ENCODE measurements at regions not wholly inside any gene's neighbourhood (a gene's known extent, or its start where the extent isn't known, plus 50 kb on each side); places are given as distances from the start of the nearest gene placed in this dataset.

DNA sequence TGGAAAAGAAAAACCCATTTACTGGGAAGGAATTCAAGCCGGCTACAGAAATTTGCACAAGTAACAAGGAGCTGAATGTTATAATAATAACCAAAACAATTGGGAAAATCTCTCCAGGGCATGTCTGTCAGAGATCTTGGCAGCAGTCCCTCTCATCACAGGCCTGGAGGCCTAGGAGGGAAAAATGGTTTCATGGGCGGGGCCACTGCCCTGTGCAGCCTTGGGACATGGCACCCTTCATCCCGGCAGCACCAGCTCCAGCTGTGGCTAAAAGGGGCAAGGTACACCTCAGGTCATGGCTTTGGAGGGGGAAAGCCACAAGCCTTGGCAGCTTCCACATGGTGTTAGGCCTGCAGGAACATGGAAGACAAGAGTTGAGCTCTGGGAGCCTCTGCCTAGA lies 513.1 kb upstream of the CNKSR2 start:
- no peak for DNase-seq

DNA sequence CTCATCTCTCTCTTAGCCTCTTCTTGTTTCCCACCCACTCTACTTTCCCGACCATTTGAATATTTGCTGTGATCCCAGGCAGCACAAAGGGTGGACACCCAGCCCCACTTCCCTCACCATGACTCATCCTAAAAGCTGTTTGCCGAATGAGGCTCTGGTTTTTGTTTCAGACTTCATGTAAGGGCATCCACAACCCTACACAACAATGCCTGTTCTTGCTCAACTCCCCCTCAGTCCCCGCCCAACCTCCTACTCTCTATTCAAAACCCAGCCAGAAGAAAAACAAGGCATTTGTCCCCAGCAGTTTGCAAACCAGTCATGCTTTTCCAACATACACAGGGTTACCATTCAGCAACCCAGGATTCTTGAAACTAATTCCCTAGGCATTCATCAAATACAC lies 516.5 kb upstream of the CNKSR2 start:
- no peak for DNase-seq

DNA sequence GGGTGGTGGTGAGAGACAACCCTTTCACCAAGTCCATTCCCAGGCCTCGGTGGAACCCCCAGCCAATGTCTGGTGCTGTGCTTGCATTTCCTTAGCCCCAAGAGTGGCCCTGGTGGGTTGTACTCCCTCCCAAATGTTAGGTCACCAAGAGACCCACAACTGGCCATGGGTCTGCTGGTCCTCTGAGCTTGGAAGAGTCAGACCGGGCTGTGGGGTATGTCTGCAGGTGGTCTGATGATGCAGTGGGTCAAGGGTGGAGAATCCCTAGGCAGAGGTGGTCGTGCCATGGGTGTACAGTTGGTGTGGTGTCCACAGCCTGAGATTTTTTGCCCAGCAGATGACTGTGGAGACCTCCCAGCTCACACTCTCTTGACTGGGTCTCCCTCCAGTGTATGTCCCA lies 535.7 kb upstream of the CNKSR2 start:
- no peak for DNase-seq

DNA sequence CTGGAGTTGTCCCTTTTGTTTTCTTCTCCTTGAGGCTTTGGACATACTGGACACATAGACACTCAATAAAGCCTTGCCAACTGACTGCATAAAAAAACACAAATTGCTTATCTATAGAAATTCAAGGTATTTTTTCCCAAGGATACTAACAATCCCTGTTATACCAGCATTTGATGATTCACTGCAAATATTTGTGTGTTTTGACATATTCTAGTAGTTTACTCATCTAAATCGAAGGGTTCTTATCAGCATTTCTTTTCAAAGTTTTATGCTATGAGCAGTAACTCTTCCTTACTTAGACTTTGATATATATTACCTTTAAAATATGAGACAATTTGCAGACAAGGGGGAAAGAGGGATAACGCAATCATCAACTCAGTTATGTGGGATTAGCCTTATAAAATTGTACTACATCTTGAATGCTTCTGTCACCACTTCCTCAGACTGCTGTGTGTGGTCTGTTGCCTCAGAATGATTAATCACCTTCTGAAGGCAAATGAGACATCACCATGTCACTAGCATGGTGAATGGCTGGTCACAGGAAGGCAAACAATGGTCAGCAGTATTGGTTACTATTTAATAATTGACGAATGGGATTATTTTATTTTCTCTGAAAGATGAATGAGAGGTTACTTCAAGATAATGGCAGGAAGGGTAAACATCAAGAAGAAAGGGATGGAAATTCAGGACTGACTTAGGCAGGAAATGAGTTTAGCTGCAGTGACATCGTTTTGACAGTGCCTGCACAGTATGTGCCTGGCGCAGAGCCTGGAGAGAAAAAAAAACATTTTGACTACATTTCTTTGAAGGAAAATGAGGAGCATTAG lies 544.3 kb upstream of the CNKSR2 start:
- no peak for DNase-seq

DNA sequence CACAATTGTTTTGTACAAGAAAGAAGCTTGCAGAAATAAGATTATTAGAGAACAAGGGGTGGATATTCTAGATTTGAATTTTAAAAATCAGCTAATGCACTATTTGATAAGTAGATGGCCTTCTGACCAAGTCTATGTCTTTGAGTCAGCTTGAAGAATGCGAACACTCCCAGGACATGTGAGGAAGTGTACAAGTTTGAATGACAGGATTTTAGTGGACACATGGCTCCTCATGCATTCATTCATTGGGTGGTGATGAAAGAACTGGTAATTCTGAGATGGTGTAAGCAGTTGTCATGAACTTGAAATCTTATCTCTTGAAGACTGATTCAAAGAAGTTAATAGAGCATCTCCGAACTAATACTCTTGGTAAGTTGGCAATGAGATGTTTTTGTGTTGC lies 548.2 kb upstream of the CNKSR2 start:
- no peak for DNase-seq

DNA sequence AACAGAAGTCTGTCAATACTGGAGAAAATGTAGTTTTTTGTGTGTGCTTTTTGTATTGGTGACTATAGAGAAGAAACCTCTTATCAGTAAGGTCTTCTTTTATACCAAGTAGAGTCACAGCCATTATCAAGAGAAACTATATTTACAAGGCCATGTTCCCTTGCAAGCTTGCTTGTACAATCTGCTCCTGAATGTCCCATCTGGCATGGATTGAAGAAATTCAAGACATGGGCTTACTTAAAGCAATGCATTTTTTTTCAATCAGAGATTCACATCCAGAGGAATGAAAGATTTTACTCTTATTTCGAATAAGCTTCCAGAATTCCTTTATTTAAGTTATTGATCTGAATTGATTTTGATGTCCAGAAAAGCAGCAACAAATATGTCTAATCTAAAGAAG lies 537.3 kb upstream of the RPS6KA3 start:
- no peak for DNase-seq

DNA sequence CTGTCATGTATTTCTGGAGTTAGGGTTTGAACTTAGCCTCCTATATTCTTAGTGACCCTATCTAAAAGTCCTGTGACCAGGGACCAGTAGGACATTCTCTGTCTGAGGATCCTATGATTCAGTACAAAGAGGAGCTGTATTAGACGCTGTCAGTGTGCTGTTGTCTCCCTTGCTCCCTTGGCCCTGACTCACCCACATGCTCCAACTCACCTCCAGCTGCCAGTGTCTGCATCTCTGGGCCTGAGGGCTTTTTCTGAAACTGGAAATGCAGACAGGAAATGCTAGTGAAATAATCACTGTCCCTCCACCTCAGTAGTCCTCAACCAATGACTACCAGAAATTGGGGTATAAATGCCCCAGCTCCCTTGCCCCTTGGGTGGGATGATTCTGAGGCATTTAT lies 535.3 kb upstream of the RPS6KA3 start:
- DNase-seq = no peak

DNA sequence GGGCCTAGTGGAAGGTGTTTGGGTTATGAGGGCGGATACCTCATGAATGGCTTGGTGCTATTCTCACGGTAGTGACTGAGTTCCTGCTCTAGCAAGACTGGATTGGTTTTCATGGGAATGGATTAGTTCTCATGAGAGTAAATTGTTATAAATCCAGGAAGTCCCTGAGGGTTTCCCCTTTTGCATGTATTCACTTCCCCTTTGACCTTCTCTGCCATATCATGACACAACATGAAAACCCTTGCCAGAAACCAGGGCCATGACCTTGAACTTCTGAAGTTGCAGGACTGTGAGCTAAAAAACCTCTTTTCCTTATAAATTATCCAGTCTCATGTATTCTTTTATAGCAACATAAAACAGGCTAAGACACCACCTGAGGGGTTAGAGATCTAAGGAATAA lies 529.7 kb upstream of the RPS6KA3 start:
- DNase-seq = no peak

DNA sequence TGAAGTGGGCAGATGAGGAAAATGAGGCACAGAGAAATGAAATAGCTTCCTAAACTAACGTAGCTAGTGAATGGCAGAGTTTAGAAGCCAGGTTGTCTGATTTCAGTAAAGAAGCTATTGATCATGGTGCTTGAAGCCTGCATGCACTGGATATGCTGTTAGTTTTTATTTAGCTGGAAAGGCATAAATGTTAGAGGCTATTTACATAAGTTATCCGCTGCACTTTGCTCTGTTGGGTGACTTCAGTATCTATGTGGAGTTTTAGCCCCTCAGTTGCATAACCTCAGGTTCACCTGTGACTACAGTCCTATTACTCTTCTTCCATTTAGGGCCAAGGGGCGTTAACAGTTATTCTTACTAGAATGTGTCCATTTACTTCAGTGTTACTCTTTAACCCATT lies 522.4 kb upstream of the RPS6KA3 start:
- DNase-seq = no peak

DNA sequence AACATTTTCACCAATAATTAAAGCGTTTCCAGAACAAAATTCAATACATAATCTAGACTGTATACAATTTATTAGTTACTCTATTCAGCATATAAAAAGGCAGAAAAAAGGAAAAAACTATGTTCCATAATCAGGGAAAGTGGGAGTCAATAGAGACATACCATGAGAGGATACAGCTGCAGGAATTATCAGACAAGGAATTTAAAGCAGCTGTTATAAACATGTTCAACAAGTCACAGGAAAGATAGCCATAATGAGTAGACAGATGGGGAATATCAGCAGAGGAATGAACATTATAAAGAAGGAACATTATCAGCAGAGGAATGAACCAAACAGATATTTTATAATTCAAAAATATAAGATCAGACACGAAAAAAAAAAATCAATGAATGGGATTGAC lies 500.6 kb upstream of the RPS6KA3 start:
- no peak for DNase-seq

DNA sequence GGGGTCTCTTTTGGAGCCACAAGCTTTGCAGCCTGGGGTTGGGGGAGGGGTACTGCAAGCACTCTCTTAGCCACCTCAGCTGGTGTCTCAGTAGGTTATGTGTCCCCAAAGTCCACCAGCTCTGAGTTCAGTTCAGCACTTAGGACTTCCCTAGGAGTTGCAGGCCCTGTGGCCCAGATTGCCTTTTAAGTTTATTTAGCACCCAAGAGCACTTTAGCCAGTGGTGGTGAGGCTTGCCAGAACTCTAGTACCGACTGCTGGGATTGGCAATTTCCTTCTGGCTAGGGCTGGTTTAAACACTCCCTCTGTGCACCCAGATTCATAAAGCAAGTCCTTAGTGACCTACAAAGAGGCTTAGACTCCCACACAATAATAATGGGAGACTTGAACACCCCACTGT lies 489.9 kb upstream of the RPS6KA3 start:
- DNase-seq = no peak

DNA sequence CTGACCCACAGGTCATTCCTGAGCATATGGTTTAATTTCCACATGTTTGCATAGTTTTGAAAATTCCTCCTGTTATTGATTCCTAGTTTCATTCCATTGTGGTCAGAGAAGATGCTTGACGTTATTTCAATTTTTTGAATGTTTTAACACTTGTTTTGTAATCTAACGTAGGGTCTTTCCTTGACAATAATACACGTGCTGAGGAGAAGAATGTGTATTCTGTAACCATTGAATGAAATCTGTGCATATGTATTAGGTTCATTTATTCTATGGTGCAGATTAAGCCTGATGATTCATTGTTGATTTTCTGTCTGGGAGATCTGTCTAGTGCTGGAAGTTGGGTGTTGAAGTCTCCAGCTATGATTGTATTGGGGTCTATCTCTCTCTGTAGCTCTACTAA lies 486.4 kb upstream of the RPS6KA3 start:
- no peak for DNase-seq

DNA sequence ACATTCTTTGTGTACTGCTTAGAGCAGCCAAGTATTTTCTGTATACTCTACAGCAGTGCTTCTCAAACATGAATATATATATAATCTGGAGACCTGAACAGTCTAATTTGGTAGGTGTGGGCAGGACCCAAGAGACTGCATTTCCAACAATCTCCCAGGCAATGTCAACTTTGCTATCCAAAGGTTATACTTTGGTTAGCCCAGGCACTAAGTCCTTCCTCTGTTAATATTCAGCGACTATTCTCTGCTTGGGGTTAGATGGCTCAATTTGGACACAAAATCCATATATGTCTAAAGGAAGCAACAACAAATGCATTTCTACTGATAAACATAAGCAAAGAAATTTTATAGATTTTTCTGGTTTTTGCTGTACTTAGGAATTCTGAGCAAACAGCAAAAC lies 480.0 kb upstream of the RPS6KA3 start:
- DNase-seq = no peak

DNA sequence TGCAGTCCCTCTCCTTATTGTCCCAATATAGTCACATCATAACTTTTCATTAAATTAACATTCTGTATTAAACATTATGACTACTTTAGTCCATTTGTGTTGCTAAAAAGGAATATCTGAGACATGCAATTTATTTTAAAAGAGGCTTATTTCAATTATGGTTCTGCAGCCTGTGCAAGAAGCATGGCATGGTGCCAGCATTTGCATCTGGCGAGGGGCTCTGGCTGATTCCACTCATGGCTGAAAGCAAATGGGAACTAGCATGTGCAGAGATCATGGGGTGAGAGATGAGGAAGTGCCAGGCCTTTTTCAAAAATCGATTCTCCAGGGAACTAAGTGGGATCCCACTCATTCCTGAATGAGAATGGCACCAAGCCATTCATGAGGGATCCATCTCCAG lies 476.3 kb upstream of the RPS6KA3 start:
- DNase-seq = no peak

DNA sequence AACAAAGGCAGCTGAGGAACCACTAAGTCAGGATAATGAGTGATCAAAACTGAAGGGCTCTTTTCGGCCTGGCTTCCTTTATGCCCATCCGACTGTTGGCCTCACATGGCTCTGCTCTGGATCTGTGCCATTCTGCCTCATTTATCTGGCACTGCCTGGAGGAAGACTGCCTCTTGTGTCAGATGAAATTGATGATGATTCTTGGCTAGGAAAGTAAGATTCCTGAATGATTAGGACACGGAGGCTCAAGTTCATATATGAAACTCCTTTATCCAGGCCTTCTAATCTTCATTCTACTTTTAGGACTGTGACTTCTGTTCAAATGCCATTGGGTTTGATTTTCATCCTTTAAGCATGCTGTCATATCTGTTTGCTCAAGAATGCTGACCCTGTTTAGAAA lies 475.4 kb upstream of the RPS6KA3 start:
- DNase-seq = no peak

DNA sequence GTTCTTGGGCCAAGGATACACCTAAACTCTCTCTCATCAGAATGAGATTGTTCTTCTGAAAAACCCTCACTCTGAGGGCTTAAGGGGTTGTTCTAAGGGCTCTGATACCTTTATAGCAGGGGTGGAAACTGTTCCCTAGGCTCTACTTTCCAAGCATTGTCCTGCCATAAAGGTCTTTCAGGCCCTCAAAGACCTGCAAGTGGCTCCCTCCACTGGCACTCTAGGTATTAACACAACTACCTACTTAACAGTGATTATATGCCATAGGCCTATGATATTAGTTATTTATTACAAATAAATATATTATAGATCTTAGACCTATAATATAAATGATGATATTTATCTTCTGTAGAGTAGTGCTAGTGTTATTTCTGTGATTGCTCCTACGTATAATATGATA lies 473.7 kb upstream of the RPS6KA3 start:
- no peak for DNase-seq

DNA sequence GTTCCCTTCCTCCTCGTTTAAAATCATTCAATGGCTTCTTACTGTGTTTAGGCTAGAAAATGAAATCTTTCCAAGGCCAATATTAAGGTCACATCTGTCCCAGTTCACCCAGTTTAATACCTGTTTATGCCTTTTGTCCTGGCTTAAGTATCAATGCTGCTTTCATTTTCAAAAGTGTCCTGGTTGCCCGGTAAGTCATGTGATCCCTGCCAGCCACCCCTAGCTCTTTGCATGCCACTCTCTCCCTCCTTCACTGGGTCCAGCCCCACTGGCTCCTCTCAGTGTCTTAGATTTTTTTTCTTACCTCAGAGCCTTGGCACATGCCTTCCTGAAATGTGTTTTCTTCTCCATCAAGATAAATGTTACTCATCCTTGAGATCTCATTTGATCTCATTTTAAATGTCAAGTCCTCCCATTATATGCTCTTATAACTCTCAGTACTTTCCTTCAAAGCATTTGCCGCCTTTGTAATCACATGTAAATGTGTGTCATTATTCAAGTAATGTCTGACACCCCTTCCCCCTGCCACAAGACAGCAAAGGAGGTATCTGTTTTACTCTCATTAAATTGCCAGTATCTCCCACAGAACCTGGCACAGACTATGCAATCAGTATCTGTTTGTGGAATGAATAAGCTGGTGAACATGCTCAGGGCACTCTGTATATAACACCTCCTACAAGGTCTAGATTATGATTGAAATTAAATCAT lies 472.5 kb upstream of the RPS6KA3 start:
- DNase-seq = no peak

DNA sequence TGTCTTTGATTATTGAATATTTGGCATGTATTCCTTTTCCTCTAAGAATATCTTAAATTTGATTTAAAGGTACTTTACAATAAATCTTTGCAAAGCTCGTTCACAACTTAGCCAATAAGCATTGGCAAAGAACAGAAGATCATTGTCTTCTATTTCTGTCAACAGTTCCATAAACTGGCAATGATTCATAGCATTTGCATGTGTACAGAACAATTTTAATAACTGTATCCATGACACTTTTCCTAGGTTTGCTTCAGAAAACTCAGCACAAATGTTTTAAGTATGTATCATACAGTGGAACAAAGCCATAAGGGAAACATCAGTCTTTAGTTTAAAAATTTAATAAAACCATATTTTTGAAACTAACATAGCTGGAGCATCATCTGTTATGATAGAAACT lies 462.7 kb upstream of the RPS6KA3 start:
- DNase-seq = no peak

DNA sequence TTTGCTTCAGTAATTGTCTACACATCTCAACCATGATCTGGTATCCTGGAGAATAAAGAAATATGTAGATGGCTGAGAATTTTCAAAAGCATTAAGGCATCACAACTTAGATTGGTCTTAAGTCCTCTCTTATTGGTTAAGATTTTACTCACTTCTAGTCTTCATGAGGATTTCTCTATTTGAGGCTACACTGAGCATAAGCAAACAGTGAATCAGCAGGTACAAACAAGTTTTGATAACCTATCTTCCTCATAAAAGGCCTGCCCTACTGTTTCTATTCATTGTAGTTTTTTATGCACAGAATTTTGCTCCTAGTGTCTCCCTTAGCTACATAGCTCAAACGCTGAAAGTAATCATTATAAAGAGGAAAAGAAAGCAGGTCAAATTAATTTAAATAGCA lies 460.7 kb upstream of the RPS6KA3 start:
- no peak for DNase-seq

DNA sequence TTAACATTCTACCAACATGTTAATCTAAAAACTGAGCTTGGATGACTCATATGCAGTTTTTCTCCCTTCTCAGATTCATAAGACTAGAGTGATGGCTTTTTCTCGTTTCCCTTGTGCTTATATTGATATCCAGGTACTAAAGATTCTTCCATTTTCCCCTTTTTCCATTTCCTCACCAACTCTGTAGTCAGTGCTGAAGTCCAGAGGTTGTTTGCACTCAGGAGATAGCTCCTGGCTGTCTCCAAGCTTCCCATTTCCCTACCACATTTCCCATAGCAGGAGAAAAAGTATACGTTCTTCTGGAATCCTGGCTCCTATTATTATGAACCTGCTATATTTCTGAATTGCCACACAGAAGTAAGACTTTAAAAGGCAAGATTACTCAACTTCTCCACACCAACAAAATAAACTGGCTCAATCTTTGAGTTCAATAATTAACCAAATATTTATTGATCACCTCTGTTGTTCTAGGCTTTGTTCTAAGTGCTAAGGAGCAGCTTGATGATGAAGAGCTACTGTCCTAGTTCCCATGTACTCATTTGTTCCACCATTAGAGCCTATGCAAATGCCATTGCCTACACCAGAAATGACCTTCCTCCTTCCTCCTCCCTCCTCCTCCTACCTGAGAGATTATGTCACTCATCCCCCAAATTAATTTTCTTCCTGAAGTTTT lies 454.4 kb upstream of the RPS6KA3 start:
- DNase-seq = no peak

DNA sequence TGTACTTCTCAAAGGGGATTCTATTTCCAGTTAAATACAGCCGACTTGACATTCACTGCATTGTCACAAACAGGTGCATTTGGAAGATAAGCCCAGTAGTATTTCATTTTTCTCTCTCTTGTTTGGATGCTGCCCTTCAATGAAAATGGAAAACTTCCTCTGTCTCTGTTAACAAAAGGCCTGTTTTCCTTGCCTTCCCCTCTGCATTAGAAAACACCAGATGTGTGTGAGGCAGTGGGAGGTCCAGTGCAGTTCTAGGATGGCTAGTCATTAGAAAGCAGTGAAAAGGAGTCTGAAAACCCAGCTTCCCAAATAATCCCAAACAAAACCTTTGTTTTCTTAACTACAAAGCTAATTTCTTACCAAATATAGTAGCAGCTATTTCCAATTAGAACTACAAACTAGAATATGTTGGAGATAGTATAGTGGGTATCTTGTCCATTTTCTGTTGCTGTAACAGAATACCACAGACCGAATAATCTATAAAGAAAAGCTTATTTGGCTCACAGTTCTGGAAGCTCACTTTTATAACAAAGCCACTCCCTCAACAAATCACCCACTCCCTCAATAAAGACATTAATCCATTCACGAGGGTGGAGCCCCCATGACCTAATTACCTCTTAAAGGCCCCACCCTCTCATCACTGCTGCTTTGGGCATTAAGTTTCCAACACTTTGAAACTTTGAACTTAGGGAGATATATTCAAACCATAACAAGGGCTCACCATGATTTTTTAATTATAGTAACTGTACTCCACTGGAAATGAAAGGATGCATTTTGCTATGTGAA lies 452.1 kb upstream of the RPS6KA3 start:
- DNase-seq = no peak

DNA sequence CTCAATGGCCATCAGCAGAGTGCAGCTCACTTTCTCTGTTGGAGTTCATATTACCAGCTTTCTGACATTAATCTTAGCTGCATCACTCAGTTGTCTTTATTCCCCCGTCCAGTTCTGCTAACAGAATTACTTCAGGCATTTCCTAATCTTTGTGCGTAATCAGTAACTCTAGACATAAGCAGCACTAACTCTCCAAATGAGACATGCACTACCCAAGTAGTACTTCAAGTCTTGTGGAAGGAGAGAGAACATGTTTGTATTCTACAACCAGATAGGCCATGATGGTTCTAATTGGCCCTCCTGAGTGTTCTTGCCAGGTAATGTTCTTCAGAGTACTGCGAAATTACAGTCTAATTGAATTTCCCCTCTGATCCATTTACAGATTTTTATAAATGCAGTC lies 448.5 kb upstream of the RPS6KA3 start:
- no peak for DNase-seq

DNA sequence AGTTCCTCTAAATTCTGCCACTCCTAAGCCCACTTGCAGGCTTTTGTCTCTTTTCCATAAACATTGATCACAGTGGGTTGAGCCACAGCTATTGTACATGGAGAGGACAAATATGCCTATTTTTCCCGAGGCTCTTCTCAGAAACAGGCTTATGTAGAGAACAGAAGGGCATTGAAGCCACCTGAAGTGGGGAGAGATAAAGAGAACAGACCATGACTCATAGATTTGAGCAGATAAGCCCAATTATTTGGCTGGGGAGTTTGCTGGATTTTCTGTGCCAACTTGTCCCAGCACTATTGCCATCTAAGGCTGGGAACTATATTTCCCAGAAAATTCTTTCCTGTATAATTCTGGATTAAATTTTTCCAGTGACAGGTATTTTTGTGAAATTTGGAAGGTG lies 446.1 kb upstream of the RPS6KA3 start:
- no peak for DNase-seq
